GM23338 (cell line): ENCODE measurements at regions not wholly inside any gene's neighbourhood (a gene's known extent, or its start where the extent isn't known, plus 50 kb on each side); places are given as distances from the start of the nearest gene placed in this dataset.

Experiments
- ATAC-seq: fragments of 200-7000 bp; cut with Tn5 transposase; 3 replicates; pipeline ENCODE4 v1.9.1; 2020
- DNase-seq: peaks from one replicate; pipeline ENCODE4 v3.0.0-alpha.2; 2015; ENCODE audit warnings: low spot score
- H2AFZ ChIP-seq: fragments of 200-600 bp; sonication (generic); 2 replicates; pipeline ENCODE4 v1.8.0; 2016; ENCODE audit warnings: antibody characterized with exemption, mild to moderate bottlenecking, moderate library complexity
- H3F3A ChIP-seq: fragments of 200-600 bp; sonication (generic); replicated peaks from 2 replicates; pipeline ENCODE4 v1.8.0; 2017; ENCODE audit warnings: antibody characterized with exemption, mixed run types, low read depth
- H3K27ac ChIP-seq: fragments of 200-600 bp; sonication (generic); 2 replicates; pipeline ENCODE4 v1.6.1; 2016; ENCODE audit warnings: low read depth
- H3K27me3 ChIP-seq: fragments of 200-600 bp; sonication (generic); 2 replicates; pipeline ENCODE4 v1.8.0; 2016; ENCODE audit warnings: mild to moderate bottlenecking, mixed run types, moderate library complexity; ENCODE audit not compliant: insufficient read depth
- H3K36me3 ChIP-seq: fragments of 200-600 bp; sonication (generic); 2 replicates; pipeline ENCODE4 v1.8.0; 2016; ENCODE audit warnings: mild to moderate bottlenecking; ENCODE audit not compliant: insufficient read depth
- H3K4me1 ChIP-seq: fragments of 200-600 bp; sonication (generic); 2 replicates; pipeline ENCODE4 v1.8.0; 2016; ENCODE audit warnings: mild to moderate bottlenecking, moderate library complexity; ENCODE audit not compliant: insufficient read depth
- H3K4me2 ChIP-seq: fragments of 200-600 bp; sonication (generic); 2 replicates; pipeline ENCODE4 v1.7.1; 2017; ENCODE audit warnings: mixed run types
- H3K4me3 ChIP-seq: fragments of 200-600 bp; sonication (generic); 2 replicates; pipeline ENCODE4 v1.6.1; 2016; ENCODE audit warnings: mixed run types
- H3K79me2 ChIP-seq: fragments of 200-600 bp; sonication (generic); replicated peaks from 2 replicates; pipeline ENCODE4 v1.8.0; 2017; ENCODE audit warnings: mild to moderate bottlenecking; ENCODE audit not compliant: insufficient read depth
- H3K9me2 ChIP-seq: fragments of 200-600 bp; sonication (generic); 2 replicates; pipeline ENCODE4 v1.8.0; 2017; ENCODE audit not compliant: insufficient read depth
- H4K20me1 ChIP-seq: fragments of 200-600 bp; sonication (generic); replicated peaks from 2 replicates; pipeline ENCODE4 v1.8.0; 2017; ENCODE audit warnings: mild to moderate bottlenecking; ENCODE audit not compliant: insufficient read depth
- H3K27ac Mint-ChIP-seq: 2 replicates; pipeline ENCODE4 v1.8.0; 2020; ENCODE audit warnings: inconsistent platforms, mild to moderate bottlenecking, moderate library complexity, mixed read lengths
- H3K27me3 Mint-ChIP-seq: 3 replicates; pipeline ENCODE4 v1.8.0; 2022; ENCODE audit warnings: low read depth, mild to moderate bottlenecking, moderate library complexity, mixed read lengths, inconsistent platforms; ENCODE audit not compliant: insufficient read depth, poor library complexity
- H3K36me3 Mint-ChIP-seq: 3 replicates; pipeline ENCODE4 v1.8.0; 2021; ENCODE audit warnings: low read depth, mild to moderate bottlenecking, inconsistent platforms, moderate library complexity, mixed read lengths
- H3K4me1 Mint-ChIP-seq: 3 replicates; pipeline ENCODE4 v1.8.0; 2020; ENCODE audit warnings: mild to moderate bottlenecking, inconsistent platforms, mixed read lengths
- H3K4me3 Mint-ChIP-seq: 3 replicates; pipeline ENCODE4 v1.8.0; 2021; ENCODE audit warnings: moderate library complexity, mild to moderate bottlenecking, inconsistent platforms, mixed read lengths
- H3K9me3 Mint-ChIP-seq: 3 replicates; pipeline ENCODE4 v1.8.0; 2020; ENCODE audit warnings: moderate library complexity, mild to moderate bottlenecking, inconsistent platforms, mixed read lengths
- CREB1 ChIP-seq: fragments of 250-450 bp; sonication (Bioruptor Pico); IDR thresholded peaks from 2 replicates; pipeline ENCODE4 v1.5.0; 2020; ENCODE audit warnings: low read depth, mild to moderate bottlenecking, moderate library complexity
- ETS1 ChIP-seq: IDR thresholded peaks from 2 replicates; pipeline ENCODE4 v1.6.1; 2016; ENCODE audit warnings: antibody characterized with exemption
- NANOG ChIP-seq: IDR thresholded peaks from 2 replicates; pipeline ENCODE4 v1.6.1; 2016; ENCODE audit warnings: antibody characterized with exemption, borderline replicate concordance
- POLR2AphosphoS5 ChIP-seq: IDR thresholded peaks from 2 replicates; pipeline ENCODE4 v1.6.1; 2016; ENCODE audit warnings: antibody characterized with exemption, low read depth
- REST ChIP-seq: IDR thresholded peaks from one replicate; pipeline ENCODE4 v1.6.1; 2018; ENCODE audit warnings: antibody characterized with exemption; ENCODE audit not compliant: unreplicated experiment
- STAT1 ChIP-seq: IDR thresholded peaks from one replicate; pipeline ENCODE4 v1.6.1; 2016; ENCODE audit warnings: antibody characterized with exemption; ENCODE audit not compliant: unreplicated experiment

GRCh38 chr20:60349418-60349817 is 391.2 kb downstream of the CDH26 start:
- Histone ChIP-seq H2AFZ (no peak overlapping the region), H3K9me2 (no peaks in the 10 kb centered on the region), H3K4me1 (no peaks in the 10 kb centered on the region), H4K20me1 (no peaks in the 10 kb centered on the region), H3F3A (no peaks in the 10 kb centered on the region), H3K36me3 (no peaks in the 10 kb centered on the region; the same call in 1 of the 2 replicates), H3K27me3 (no peaks in the 10 kb centered on the region), H3K4me2 (no peak overlapping the region), H3K4me3 (no peak overlapping the region), H3K27ac (no peak overlapping the region), H3K79me2 (no peaks in the 10 kb centered on the region)
- Mint-ChIP-seq H3K4me3 (no peak overlapping the region), H3K9me3 (peaks cover 4% of the 10 kb centered on the region), H3K36me3 (no peaks in the 10 kb centered on the region; the same call in 2 of the 3 replicates), H3K27me3 (peaks cover 5% of the 10 kb centered on the region), H3K27ac (no peak overlapping the region), H3K4me1 (no peaks in the 10 kb centered on the region)
- ATAC-seq (no peak), DNase-seq (no peak)
- TF ChIP-seq POLR2AphosphoS5: no peak
- peak; percentile 69 for TF ChIP-seq REST

GRCh38 chr20:60352017-60352416 is 393.8 kb downstream of the CDH26 start:
- H3K4me1 Mint-ChIP-seq: no peaks in the 10 kb centered on the region
- H2AFZ ChIP-seq: no peak overlapping the region
- no peaks in the 10 kb centered on the region for H3F3A ChIP-seq
- H3K4me3 ChIP-seq: no peak overlapping the region
- ATAC-seq (no peak), DNase-seq (no peak)
- no peaks in the 10 kb centered on the region for H3K36me3 Mint-ChIP-seq
- H3K27me3 ChIP-seq: no peaks in the 10 kb centered on the region
- H3K79me2 ChIP-seq: no peaks in the 10 kb centered on the region
- H3K27me3 Mint-ChIP-seq: peaks cover 5% of the 10 kb centered on the region
- no peaks in the 10 kb centered on the region for H3K36me3 ChIP-seq
- H3K27ac ChIP-seq: no peak overlapping the region
- H3K4me1 ChIP-seq: no peaks in the 10 kb centered on the region
- H3K9me3 Mint-ChIP-seq: no peaks in the 10 kb centered on the region; the same call in 2 of the 3 replicates
- no peaks in the 10 kb centered on the region for H3K9me2 ChIP-seq
- TF ChIP-seq STAT1 (no peak), REST (no peak), CREB1 (CRISPR knock-in tag) (no peak), NANOG (no peak), ETS1 (no peak)
- H3K4me2 ChIP-seq: no peak overlapping the region
- no peaks in the 10 kb centered on the region for H4K20me1 ChIP-seq
- H3K27ac Mint-ChIP-seq: no peak overlapping the region
- no peak overlapping the region for H3K4me3 Mint-ChIP-seq
